HEK293 (cell line): ENCODE measurements at regions not wholly inside any gene's neighbourhood (a gene's known extent, or its start where the extent isn't known, plus 50 kb on each side); places are given as distances from the start of the nearest gene placed in this dataset.

Experiments used
- CTCF ChIA-PET: fragments of 350-600 bp; formaldehyde crosslinking; extraction: SDS; loops from one replicate; lab custom pipeline; 2021; ENCODE audit warnings: antibody characterized with exemption; lab: Yijun Ruan, JAX
- POLR2A ChIA-PET: fragments of 300-600 bp; formaldehyde crosslinking; extraction: SDS; loops from one replicate; lab custom pipeline; 2020; ENCODE audit warnings: antibody characterized with exemption, inconsistent platforms; lab: Yijun Ruan, JAX
- H3K27ac ChIP-seq: fragments of 200-500 bp; sonication (Bioruptor generic); 2 replicates; pipeline ENCODE4 v1.5.1; 2014; ENCODE audit warnings: low read depth, low read length, control low read depth, inconsistent platforms; ENCODE audit errors: extremely low read depth
- H3K36me3 ChIP-seq, 2 experiments: fragments of 200-500 bp in 1 of 2; sonication (Bioruptor generic) in 1 of 2; 1 replicate in 1 of 2; 2 replicates in 1 of 2; pipeline ENCODE4 v1.5.1; 2014 to 2017; ENCODE audit warnings: inconsistent platforms in 2 of 2, low read length in 2 of 2; ENCODE audit not compliant: control insufficient read depth in 2 of 2, insufficient read depth in 1 of 2
- H3K4me1 ChIP-seq: fragments of 200-500 bp; sonication (Bioruptor generic); 2 replicates; pipeline ENCODE4 v1.5.1; 2014; ENCODE audit warnings: mild to moderate bottlenecking, low read length, inconsistent platforms; ENCODE audit not compliant: control insufficient read depth, insufficient read depth
- H3K4me3 ChIP-seq: 2 replicates; pipeline ENCODE4 v1.5.1; 2011; ENCODE audit warnings: low read depth, mild to moderate bottlenecking, control low read depth, low read length, moderate library complexity
- H3K9me3 ChIP-seq: fragments of 200-500 bp; sonication (Bioruptor generic); 2 replicates; pipeline ENCODE4 v1.5.1; 2014; ENCODE audit warnings: low read depth, low read length, inconsistent platforms; ENCODE audit not compliant: control insufficient read depth, insufficient read depth
- GLIS2 ChIP-seq: fragments of 450-650 bp; formaldehyde crosslinking; IDR thresholded peaks from 2 replicates; pipeline ENCODE4 v1.5.1; 2016; ENCODE audit warnings: missing biosample characterization, missing genetic modification characterization
- HOXC10 ChIP-seq: sonication (generic); formaldehyde crosslinking; IDR thresholded peaks from 2 replicates; pipeline ENCODE4 v1.8.1; 2023; ENCODE audit warnings: mild to moderate bottlenecking, missing genetic modification reagents
- INSM2 ChIP-seq: fragments of 450-650 bp; formaldehyde crosslinking; IDR thresholded peaks from 2 replicates; pipeline ENCODE4 v1.5.1; 2016; ENCODE audit warnings: missing biosample characterization, missing genetic modification characterization
- KLF1 ChIP-seq: fragments of 450-650 bp; formaldehyde crosslinking; IDR thresholded peaks from 2 replicates; pipeline ENCODE4 v1.5.1; 2016; ENCODE audit warnings: missing biosample characterization, missing genetic modification characterization
- KLF16 ChIP-seq: fragments of 450-650 bp; formaldehyde crosslinking; IDR thresholded peaks from 2 replicates; pipeline ENCODE4 v1.5.1; 2017; ENCODE audit warnings: missing biosample characterization, missing genetic modification characterization
- KLF9 ChIP-seq: fragments of 450-650 bp; formaldehyde crosslinking; IDR thresholded peaks from 2 replicates; pipeline ENCODE4 v1.5.1; 2016; ENCODE audit warnings: missing biosample characterization, missing genetic modification characterization, low read depth
- MZF1 ChIP-seq: fragments of 450-650 bp; formaldehyde crosslinking; IDR thresholded peaks from 2 replicates; pipeline ENCODE4 v1.5.1; 2017; ENCODE audit warnings: missing biosample characterization, missing genetic modification characterization, borderline replicate concordance
- WT1 ChIP-seq: fragments of 450-650 bp; formaldehyde crosslinking; IDR thresholded peaks from 2 replicates; pipeline ENCODE4 v1.5.1; 2016; ENCODE audit warnings: missing biosample characterization, missing genetic modification characterization
- ZBTB1 ChIP-seq: fragments of 450-650 bp; formaldehyde crosslinking; IDR thresholded peaks from 2 replicates; pipeline ENCODE4 v1.5.1; 2016; ENCODE audit warnings: missing biosample characterization, missing genetic modification characterization
- ZBTB20 ChIP-seq: fragments of 450-650 bp; formaldehyde crosslinking; IDR thresholded peaks from 2 replicates; pipeline ENCODE4 v1.5.1; 2016; ENCODE audit warnings: missing biosample characterization, missing genetic modification characterization
- ZFHX2 ChIP-seq: fragments of 450-650 bp; formaldehyde crosslinking; conservative IDR thresholded peaks from 2 replicates; pipeline ENCODE4 v1.5.1; 2016; ENCODE audit warnings: missing biosample characterization, missing genetic modification characterization
- ZNF10 ChIP-seq: fragments of 450-650 bp; formaldehyde crosslinking; IDR thresholded peaks from 2 replicates; pipeline ENCODE4 v1.5.1; 2017; ENCODE audit warnings: missing biosample characterization, missing genetic modification characterization
- ZNF112 ChIP-seq: fragments of 450-650 bp; formaldehyde crosslinking; IDR thresholded peaks from 2 replicates; pipeline ENCODE4 v1.5.0; 2017; ENCODE audit warnings: missing biosample characterization, missing genetic modification characterization
- ZNF157 ChIP-seq: fragments of 450-650 bp; formaldehyde crosslinking; IDR thresholded peaks from 2 replicates; pipeline ENCODE4 v1.5.1; 2016; ENCODE audit warnings: missing biosample characterization, missing genetic modification characterization
- ZNF404 ChIP-seq: fragments of 450-650 bp; formaldehyde crosslinking; IDR thresholded peaks from 2 replicates; pipeline ENCODE4 v1.5.1; 2017; ENCODE audit warnings: missing biosample characterization, missing genetic modification characterization
- ZNF558 ChIP-seq: fragments of 450-650 bp; formaldehyde crosslinking; IDR thresholded peaks from 2 replicates; pipeline ENCODE4 v1.5.1; 2016; ENCODE audit warnings: missing biosample characterization, missing genetic modification characterization
- ZNF600 ChIP-seq: fragments of 450-650 bp; formaldehyde crosslinking; IDR thresholded peaks from 2 replicates; pipeline ENCODE4 v1.5.1; 2016; ENCODE audit warnings: missing biosample characterization, missing genetic modification characterization
- ZNF621 ChIP-seq: fragments of 450-650 bp; formaldehyde crosslinking; IDR thresholded peaks from 2 replicates; pipeline ENCODE4 v1.5.1; 2017; ENCODE audit warnings: missing biosample characterization, missing genetic modification characterization
- ZNF629 ChIP-seq: fragments of 450-650 bp; formaldehyde crosslinking; IDR thresholded peaks from 2 replicates; pipeline ENCODE4 v1.5.1; 2017; ENCODE audit warnings: missing biosample characterization, missing genetic modification characterization
- ZNF785 ChIP-seq: fragments of 450-650 bp; formaldehyde crosslinking; IDR thresholded peaks from 2 replicates; pipeline ENCODE4 v1.5.1; 2016; ENCODE audit warnings: missing biosample characterization, missing genetic modification characterization
- TF ChIP-seq, protein P1 (sequence below): fragments of 450-650 bp; formaldehyde crosslinking; IDR thresholded peaks from 2 replicates; pipeline ENCODE4 v1.5.1; 2017; ENCODE audit warnings: missing biosample characterization, mild to moderate bottlenecking, missing genetic modification characterization, moderate library complexity
- TF ChIP-seq, protein P2 (sequence below): fragments of 450-650 bp; IDR thresholded peaks from 2 replicates; pipeline ENCODE4 v1.5.1; 2018; ENCODE audit warnings: missing biosample characterization, mild to moderate bottlenecking, missing genetic modification characterization
- TF ChIP-seq, protein P3 (sequence below): fragments of 450-650 bp; formaldehyde crosslinking; IDR thresholded peaks from 2 replicates; pipeline ENCODE4 v1.5.1; 2016; ENCODE audit warnings: missing biosample characterization, missing genetic modification characterization
- TF ChIP-seq, protein P4 (sequence below): fragments of 450-650 bp; formaldehyde crosslinking; IDR thresholded peaks from 2 replicates; pipeline ENCODE4 v1.5.1; 2016; ENCODE audit warnings: missing biosample characterization, missing genetic modification characterization, borderline replicate concordance

GRCh38 chr6:92588148-92588547 lies 831.2 kb downstream of the EPHA7 start:
- H3K9me3 ChIP-seq, result no peaks in the 10 kb centered on the region
- H3K4me3 ChIP-seq, result no peak overlapping the region
- ChIA-PET POLR2A (no interaction called here), CTCF (interaction anchor here (0.7 kb wide), 1 partner anchor 961 kb away, joined by 3 read pairs; no protein-coding TSS in a partner anchor)
- H3K4me1 ChIP-seq, result no peaks in the 10 kb centered on the region
- no peak overlapping the region for H3K27ac ChIP-seq
- H3K36me3 ChIP-seq, result no peaks in the 10 kb centered on the region
- TF ChIP-seq, protein P1, sequence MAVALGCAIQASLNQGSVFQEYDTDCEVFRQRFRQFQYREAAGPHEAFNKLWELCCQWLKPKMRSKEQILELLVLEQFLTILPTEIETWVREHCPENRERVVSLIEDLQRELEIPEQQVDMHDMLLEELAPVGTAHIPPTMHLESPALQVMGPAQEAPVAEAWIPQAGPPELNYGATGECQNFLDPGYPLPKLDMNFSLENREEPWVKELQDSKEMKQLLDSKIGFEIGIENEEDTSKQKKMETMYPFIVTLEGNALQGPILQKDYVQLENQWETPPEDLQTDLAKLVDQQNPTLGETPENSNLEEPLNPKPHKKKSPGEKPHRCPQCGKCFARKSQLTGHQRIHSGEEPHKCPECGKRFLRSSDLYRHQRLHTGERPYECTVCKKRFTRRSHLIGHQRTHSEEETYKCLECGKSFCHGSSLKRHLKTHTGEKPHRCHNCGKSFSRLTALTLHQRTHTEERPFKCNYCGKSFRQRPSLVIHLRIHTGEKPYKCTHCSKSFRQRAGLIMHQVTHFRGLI (tag by site-specific recombination), result no peak
- no peak for TF ChIP-seq ZNF629 (tag by site-specific recombination)
- no peak for TF ChIP-seq KLF1 (tag by site-specific recombination)
- no peak for TF ChIP-seq ZBTB1 (tag by site-specific recombination)

DNA sequence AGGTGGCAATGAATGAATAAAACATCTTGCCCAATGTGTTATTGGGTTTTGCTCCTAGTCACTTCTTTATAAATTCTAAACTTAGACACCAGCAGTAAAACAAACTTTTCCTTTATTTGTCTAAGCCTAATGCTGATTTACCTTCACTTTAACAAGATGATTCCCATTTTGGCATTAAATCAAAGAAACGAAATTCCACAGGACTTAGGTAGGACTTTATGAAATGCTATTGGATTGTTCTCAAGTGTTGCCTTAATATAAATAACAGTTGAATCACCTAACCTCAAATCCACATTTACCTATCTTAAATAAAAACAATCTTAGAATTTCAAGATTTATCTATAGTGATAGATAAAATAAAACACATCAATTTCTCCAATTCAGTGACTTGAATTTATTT lies 831.8 kb downstream of the EPHA7 start:
- POLR2A ChIA-PET, result no interaction called here
- Histone ChIP-seq H3K9me3 (no peaks in the 10 kb centered on the region), H3K4me3 (no peak overlapping the region)

More for the DNA sequence above, 831.8 kb downstream of the EPHA7 start:
- TF ChIP-seq KLF9 (tag by site-specific recombination) (no peak), ZNF558 (tag by site-specific recombination) (no peak), GLIS2 (no peak), ZNF785 (no peak), ZNF112 (tag by site-specific recombination) (no peak), ZNF621 (tag by site-specific recombination) (no peak), ZBTB20 (tag by site-specific recombination) (no peak), ZNF404 (tag by site-specific recombination) (no peak), ZFHX2 (tag by site-specific recombination) (no peak), INSM2 (no peak), MZF1 (tag by site-specific recombination) (no peak), ZNF10 (no peak), ZNF600 (tag by site-specific recombination) (no peak), HOXC10 (CRISPR knock-in tag) (no peak), KLF16 (tag by site-specific recombination) (no peak), WT1 (tag by site-specific recombination) (no peak), ZNF157 (tag by site-specific recombination) (no peak)
- TF ChIP-seq, protein P2, sequence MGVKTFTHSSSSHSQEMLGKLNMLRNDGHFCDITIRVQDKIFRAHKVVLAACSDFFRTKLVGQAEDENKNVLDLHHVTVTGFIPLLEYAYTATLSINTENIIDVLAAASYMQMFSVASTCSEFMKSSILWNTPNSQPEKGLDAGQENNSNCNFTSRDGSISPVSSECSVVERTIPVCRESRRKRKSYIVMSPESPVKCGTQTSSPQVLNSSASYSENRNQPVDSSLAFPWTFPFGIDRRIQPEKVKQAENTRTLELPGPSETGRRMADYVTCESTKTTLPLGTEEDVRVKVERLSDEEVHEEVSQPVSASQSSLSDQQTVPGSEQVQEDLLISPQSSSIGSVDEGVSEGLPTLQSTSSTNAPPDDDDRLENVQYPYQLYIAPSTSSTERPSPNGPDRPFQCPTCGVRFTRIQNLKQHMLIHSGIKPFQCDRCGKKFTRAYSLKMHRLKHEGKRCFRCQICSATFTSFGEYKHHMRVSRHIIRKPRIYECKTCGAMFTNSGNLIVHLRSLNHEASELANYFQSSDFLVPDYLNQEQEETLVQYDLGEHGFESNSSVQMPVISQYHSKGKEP (tag by site-specific recombination), result no peak
- TF ChIP-seq, protein P3, sequence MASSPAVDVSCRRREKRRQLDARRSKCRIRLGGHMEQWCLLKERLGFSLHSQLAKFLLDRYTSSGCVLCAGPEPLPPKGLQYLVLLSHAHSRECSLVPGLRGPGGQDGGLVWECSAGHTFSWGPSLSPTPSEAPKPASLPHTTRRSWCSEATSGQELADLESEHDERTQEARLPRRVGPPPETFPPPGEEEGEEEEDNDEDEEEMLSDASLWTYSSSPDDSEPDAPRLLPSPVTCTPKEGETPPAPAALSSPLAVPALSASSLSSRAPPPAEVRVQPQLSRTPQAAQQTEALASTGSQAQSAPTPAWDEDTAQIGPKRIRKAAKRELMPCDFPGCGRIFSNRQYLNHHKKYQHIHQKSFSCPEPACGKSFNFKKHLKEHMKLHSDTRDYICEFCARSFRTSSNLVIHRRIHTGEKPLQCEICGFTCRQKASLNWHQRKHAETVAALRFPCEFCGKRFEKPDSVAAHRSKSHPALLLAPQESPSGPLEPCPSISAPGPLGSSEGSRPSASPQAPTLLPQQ (tag by site-specific recombination), result no peak
- TF ChIP-seq, protein P4, sequence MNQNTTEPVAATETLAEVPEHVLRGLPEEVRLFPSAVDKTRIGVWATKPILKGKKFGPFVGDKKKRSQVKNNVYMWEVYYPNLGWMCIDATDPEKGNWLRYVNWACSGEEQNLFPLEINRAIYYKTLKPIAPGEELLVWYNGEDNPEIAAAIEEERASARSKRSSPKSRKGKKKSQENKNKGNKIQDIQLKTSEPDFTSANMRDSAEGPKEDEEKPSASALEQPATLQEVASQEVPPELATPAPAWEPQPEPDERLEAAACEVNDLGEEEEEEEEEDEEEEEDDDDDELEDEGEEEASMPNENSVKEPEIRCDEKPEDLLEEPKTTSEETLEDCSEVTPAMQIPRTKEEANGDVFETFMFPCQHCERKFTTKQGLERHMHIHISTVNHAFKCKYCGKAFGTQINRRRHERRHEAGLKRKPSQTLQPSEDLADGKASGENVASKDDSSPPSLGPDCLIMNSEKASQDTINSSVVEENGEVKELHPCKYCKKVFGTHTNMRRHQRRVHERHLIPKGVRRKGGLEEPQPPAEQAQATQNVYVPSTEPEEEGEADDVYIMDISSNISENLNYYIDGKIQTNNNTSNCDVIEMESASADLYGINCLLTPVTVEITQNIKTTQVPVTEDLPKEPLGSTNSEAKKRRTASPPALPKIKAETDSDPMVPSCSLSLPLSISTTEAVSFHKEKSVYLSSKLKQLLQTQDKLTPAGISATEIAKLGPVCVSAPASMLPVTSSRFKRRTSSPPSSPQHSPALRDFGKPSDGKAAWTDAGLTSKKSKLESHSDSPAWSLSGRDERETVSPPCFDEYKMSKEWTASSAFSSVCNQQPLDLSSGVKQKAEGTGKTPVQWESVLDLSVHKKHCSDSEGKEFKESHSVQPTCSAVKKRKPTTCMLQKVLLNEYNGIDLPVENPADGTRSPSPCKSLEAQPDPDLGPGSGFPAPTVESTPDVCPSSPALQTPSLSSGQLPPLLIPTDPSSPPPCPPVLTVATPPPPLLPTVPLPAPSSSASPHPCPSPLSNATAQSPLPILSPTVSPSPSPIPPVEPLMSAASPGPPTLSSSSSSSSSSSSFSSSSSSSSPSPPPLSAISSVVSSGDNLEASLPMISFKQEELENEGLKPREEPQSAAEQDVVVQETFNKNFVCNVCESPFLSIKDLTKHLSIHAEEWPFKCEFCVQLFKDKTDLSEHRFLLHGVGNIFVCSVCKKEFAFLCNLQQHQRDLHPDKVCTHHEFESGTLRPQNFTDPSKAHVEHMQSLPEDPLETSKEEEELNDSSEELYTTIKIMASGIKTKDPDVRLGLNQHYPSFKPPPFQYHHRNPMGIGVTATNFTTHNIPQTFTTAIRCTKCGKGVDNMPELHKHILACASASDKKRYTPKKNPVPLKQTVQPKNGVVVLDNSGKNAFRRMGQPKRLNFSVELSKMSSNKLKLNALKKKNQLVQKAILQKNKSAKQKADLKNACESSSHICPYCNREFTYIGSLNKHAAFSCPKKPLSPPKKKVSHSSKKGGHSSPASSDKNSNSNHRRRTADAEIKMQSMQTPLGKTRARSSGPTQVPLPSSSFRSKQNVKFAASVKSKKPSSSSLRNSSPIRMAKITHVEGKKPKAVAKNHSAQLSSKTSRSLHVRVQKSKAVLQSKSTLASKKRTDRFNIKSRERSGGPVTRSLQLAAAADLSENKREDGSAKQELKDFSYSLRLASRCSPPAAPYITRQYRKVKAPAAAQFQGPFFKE (tag by site-specific recombination), result no peak
- no peaks in the 10 kb centered on the region for H3K4me1 ChIP-seq
- H3K27ac ChIP-seq, result no peak overlapping the region
- H3K36me3 ChIP-seq, result no peaks in the 10 kb centered on the region
- CTCF ChIA-PET, result no interaction called here
